Natural killer cell (primary cell): ENCODE measurements at regions not wholly inside any gene's neighbourhood (a gene's known extent, or its start where the extent isn't known, plus 50 kb on each side); places are given as distances from the start of the nearest gene placed in this dataset.
"Not testable (repeated sequence)": the region's sequence is repeated elsewhere in the genome, so short reads cannot be mapped to it uniquely, and the experiment has no call there.

Experiments used
- ATAC-seq, 3 donors: fragments of 150-1000 bp in 2 of 3; fragments of 200-7000 bp in 1 of 3; cut with Tn5 transposase; 1 replicate in 1 of 3; 2 replicates in 2 of 3; pipeline ENCODE4 v1.10.0; 2021; ENCODE audit warnings: mild to moderate bottlenecking in 2 of 3, moderate library complexity in 2 of 3
- DNase-seq, 2 donors: peaks; one replicate each; pipeline versions ENCODE4 v3.0.0 to v3.0.0-alpha.2; 2013 to 2021; ENCODE audit warnings: mixed read lengths in 1 of 2
- H3K27ac ChIP-seq: one replicate; pipeline ENCODE4 v1.5.1; 2013; ENCODE audit warnings: mild to moderate bottlenecking, low read length
- H3K27me3 ChIP-seq: one replicate; pipeline ENCODE4 v1.6.1; 2013; ENCODE audit warnings: low read length; ENCODE audit not compliant: control insufficient read depth, insufficient read depth
- H3K36me3 ChIP-seq: one replicate; pipeline ENCODE4 v1.6.1; 2013; ENCODE audit warnings: low read length; ENCODE audit not compliant: control insufficient read depth, insufficient read depth
- H3K4me1 ChIP-seq: one replicate; pipeline ENCODE4 v1.6.1; 2013; ENCODE audit warnings: low read length; ENCODE audit not compliant: control insufficient read depth, insufficient read depth
- H3K4me3 ChIP-seq: one replicate; pipeline ENCODE4 v1.5.1; 2013; ENCODE audit warnings: low read length
- H3K9me3 ChIP-seq: one replicate; pipeline ENCODE4 v1.6.1; 2013; ENCODE audit warnings: low read length; ENCODE audit not compliant: control insufficient read depth, insufficient read depth
- H3K27ac Mint-ChIP-seq, 2 donors: one replicate each; pipeline ENCODE4 v1.8.0; 2022; ENCODE audit warnings: mild to moderate bottlenecking in 2 of 2, mixed read lengths in 2 of 2, moderate library complexity in 1 of 2
- H3K27me3 Mint-ChIP-seq, 2 donors: one replicate each; pipeline ENCODE4 v1.8.0; 2022; ENCODE audit warnings: low read depth in 2 of 2, mixed read lengths in 2 of 2
- H3K36me3 Mint-ChIP-seq: one replicate; pipeline ENCODE4 v1.8.0; 2022; ENCODE audit warnings: mixed read lengths
- H3K4me1 Mint-ChIP-seq, 2 donors: one replicate each; pipeline ENCODE4 v1.8.0; 2022; ENCODE audit warnings: mixed read lengths in 2 of 2
- H3K4me3 Mint-ChIP-seq: one replicate; pipeline ENCODE4 v1.8.0; 2022; ENCODE audit warnings: mild to moderate bottlenecking, moderate library complexity, mixed read lengths
- H3K9me3 Mint-ChIP-seq, 2 donors: one replicate each; pipeline ENCODE4 v1.8.0; 2022; ENCODE audit warnings: mixed read lengths in 2 of 2
- CTCF ChIP-seq: fragments of 200-600 bp; IDR thresholded peaks from one replicate; pipeline ENCODE4 v1.8.0; 2022; ENCODE audit warnings: antibody characterized with exemption
- WGBS: methylation state at CpG from one replicate; pipeline ENCODE4 v1.1.7; 2013; ENCODE audit warnings: missing lambda C conversion rate; ENCODE audit not compliant: insufficient coverage; 5-methylcytosine and 5-hydroxymethylcytosine counted together
- intact Hi-C: fragments of 100-400 bp; cut with micrococcal nuclease; formaldehyde crosslinking; loops from one replicate; pipeline ENCODE4 v1.14.2; 2022

- Mint-ChIP-seq H3K27me3 (no peaks in the 10 kb centered on the region), H3K4me1 (no peaks in the 10 kb centered on the region), H3K4me3 (no peak overlapping the region), H3K9me3 (peaks cover 0 to 4% of the 10 kb centered on the region in 2 donors), H3K27ac (no peak overlapping the region), H3K36me3 (no peaks in the 10 kb centered on the region)
- Histone ChIP-seq H3K27ac (no peak overlapping the region), H3K9me3 (no peaks in the 10 kb centered on the region), H3K4me3 (no peak overlapping the region), H3K4me1 (no peaks in the 10 kb centered on the region), H3K27me3 (no peaks in the 10 kb centered on the region), H3K36me3 (no peaks in the 10 kb centered on the region)
- TF ChIP-seq CTCF: no peak
- no peak for DNase-seq
- no peak for ATAC-seq
- no CpG with 5 or more reads among the region's 1 CpG for WGBS
- intact Hi-C loops: no loop called here
These were observed 671.3 kb downstream of the MAFB start for GRCh38 chr20:40017765-40018164.

- ATAC-seq: no peak
- H3K4me1 ChIP-seq: no peaks in the 10 kb centered on the region
- Mint-ChIP-seq H3K27me3 (no peaks in the 10 kb centered on the region), H3K9me3 (peaks cover 0 to 6% of the 10 kb centered on the region in 2 donors), H3K27ac (no peak overlapping the region), H3K4me1 (no peaks in the 10 kb centered on the region), H3K4me3 (no peak overlapping the region), H3K36me3 (no peaks in the 10 kb centered on the region)
- H3K9me3 ChIP-seq: no peaks in the 10 kb centered on the region
- H3K4me3 ChIP-seq: no peak overlapping the region
- H3K36me3 ChIP-seq: no peaks in the 10 kb centered on the region
- intact Hi-C loops: no loop called here
- no peaks in the 10 kb centered on the region for H3K27me3 ChIP-seq
- TF ChIP-seq CTCF: no peak
- no peak for DNase-seq
- 79% methylated on average over 3 of the region's 4 CpGs for WGBS
- no peak overlapping the region for H3K27ac ChIP-seq
These were observed 672.1 kb downstream of the MAFB start for GRCh38 chr20:40016890-40017289.

- no peaks in the 10 kb centered on the region for H3K36me3 ChIP-seq
- no peak overlapping the region for H3K27ac ChIP-seq
- no peaks in the 10 kb centered on the region for H3K27me3 Mint-ChIP-seq
- H3K27ac Mint-ChIP-seq: no peak overlapping the region
- H3K4me3 Mint-ChIP-seq: no peak overlapping the region
- 90% methylated on average over 1 of the region's 1 CpG for WGBS
- intact Hi-C loops: no loop called here
- DNase-seq (no peak), ATAC-seq (no peak)
- no peaks in the 10 kb centered on the region for H3K9me3 ChIP-seq
- no peak overlapping the region for H3K4me3 ChIP-seq
- TF ChIP-seq CTCF: no peak
- no peaks in the 10 kb centered on the region for H3K4me1 ChIP-seq
- H3K27me3 ChIP-seq: no peaks in the 10 kb centered on the region
- H3K36me3 Mint-ChIP-seq: no peaks in the 10 kb centered on the region
- H3K9me3 Mint-ChIP-seq: peaks cover 2 to 7% of the 10 kb centered on the region in 2 donors
- H3K4me1 Mint-ChIP-seq: no peaks in the 10 kb centered on the region
These were observed 672.6 kb downstream of the MAFB start for GRCh38 chr20:40016392-40016791.

GRCh38 chr20:40012026-40012425, 677.0 kb downstream of the MAFB start:
- intact Hi-C loops, H3K27me3 ChIP-seq, H3K4me3 ChIP-seq, H3K4me1 Mint-ChIP-seq, H3K9me3 ChIP-seq, H3K27ac Mint-ChIP-seq, ATAC-seq, H3K9me3 Mint-ChIP-seq, H3K4me1 ChIP-seq, H3K36me3 Mint-ChIP-seq, H3K36me3 ChIP-seq, DNase-seq, H3K27ac ChIP-seq, H3K27me3 Mint-ChIP-seq, H3K4me3 Mint-ChIP-seq: not testable (repeated sequence)
- WGBS: 73% methylated on average over 5 of the region's 5 CpGs
